ENCODE measurements at regions not wholly inside any gene's neighbourhood (a gene's known extent, or its start where the extent isn't known, plus 50 kb on each side); places are given as distances from the start of the nearest gene placed in this dataset.

GRCh38 chr10:3879073-3879472 is 94.1 kb upstream of the KLF6 start:
- TF ChIP-seq CTCF (IDR thresholded peaks at IDR 0.05 in 4 of 5, conservative IDR thresholded peaks at IDR 0.05 in 1 of 5) (no peak), POLR2A (IDR thresholded peaks at IDR 0.05) (no peak)
